ENCODE measurements at regions not wholly inside any gene's neighbourhood (a gene's known extent, or its start where the extent isn't known, plus 50 kb on each side); places are given as distances from the start of the nearest gene placed in this dataset.

DNA sequence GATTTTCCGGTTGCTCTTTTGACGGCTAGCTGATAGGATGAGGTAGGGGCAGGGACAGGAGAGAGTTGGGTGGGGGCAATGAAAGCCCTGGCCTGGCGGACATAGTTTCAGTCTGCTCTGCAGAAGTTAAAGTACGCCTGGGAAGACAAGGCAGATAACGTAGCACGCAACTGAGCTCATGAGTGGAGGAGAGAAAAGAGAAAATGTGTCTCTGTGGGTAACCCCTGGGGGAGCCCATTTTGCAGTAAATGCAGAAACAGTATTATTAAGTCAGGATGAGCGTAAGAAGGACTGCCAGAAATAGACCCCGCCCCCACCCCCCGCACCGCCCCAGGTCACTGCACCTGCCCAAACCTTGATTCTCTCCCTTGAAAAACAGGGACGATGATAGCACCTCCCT lies 51.7 kb upstream of the TARBP1 start:
- Histone ChIP-seq H3K9me3 (ENCODE audit: control insufficient read depth in 4 of 4, low read length in 3 of 4) (no peaks in the 10 kb centered on the region), H3K27me3 (ENCODE audit: control insufficient read depth in 4 of 4, insufficient read depth in 4 of 4, low read length in 3 of 4) (no peaks in the 10 kb centered on the region), H3K9ac (ENCODE audit: low read depth in 1 of 2, low read length in 2 of 2) (no peak overlapping the region), H3K27ac (ENCODE audit: low read depth in 1 of 2, low read length in 2 of 2) (peak overlapping the region; percentile 92 to 93), H3K4me1 (ENCODE audit: control insufficient read depth in 4 of 4, insufficient read depth in 4 of 4, low read length in 3 of 4) (peaks cover 12 to 41% (median 31%) of the 10 kb centered on the region in 4 donors), H3K4me3 (ENCODE audit: low read depth in 1 of 3, low read length in 3 of 3) (no peak overlapping the region), H3K36me3 (ENCODE audit: control insufficient read depth in 4 of 4, insufficient read depth in 3 of 4, low read depth in 1 of 4, low read length in 3 of 4) (no peaks in the 10 kb centered on the region)
- no peak for TF ChIP-seq RXRA (IDR thresholded peaks at IDR 0.05)
- TF ChIP-seq, protein P1, sequence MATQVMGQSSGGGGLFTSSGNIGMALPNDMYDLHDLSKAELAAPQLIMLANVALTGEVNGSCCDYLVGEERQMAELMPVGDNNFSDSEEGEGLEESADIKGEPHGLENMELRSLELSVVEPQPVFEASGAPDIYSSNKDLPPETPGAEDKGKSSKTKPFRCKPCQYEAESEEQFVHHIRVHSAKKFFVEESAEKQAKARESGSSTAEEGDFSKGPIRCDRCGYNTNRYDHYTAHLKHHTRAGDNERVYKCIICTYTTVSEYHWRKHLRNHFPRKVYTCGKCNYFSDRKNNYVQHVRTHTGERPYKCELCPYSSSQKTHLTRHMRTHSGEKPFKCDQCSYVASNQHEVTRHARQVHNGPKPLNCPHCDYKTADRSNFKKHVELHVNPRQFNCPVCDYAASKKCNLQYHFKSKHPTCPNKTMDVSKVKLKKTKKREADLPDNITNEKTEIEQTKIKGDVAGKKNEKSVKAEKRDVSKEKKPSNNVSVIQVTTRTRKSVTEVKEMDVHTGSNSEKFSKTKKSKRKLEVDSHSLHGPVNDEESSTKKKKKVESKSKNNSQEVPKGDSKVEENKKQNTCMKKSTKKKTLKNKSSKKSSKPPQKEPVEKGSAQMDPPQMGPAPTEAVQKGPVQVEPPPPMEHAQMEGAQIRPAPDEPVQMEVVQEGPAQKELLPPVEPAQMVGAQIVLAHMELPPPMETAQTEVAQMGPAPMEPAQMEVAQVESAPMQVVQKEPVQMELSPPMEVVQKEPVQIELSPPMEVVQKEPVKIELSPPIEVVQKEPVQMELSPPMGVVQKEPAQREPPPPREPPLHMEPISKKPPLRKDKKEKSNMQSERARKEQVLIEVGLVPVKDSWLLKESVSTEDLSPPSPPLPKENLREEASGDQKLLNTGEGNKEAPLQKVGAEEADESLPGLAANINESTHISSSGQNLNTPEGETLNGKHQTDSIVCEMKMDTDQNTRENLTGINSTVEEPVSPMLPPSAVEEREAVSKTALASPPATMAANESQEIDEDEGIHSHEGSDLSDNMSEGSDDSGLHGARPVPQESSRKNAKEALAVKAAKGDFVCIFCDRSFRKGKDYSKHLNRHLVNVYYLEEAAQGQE (IDR thresholded peaks at IDR 0.05): no peak
- no peak for TF ChIP-seq SP1 (IDR thresholded peaks at IDR 0.05)
- 92% methylated on average over 11 of the region's 11 CpGs for WGBS
- DNase-seq (ENCODE audit: low spot score): no peak

DNA sequence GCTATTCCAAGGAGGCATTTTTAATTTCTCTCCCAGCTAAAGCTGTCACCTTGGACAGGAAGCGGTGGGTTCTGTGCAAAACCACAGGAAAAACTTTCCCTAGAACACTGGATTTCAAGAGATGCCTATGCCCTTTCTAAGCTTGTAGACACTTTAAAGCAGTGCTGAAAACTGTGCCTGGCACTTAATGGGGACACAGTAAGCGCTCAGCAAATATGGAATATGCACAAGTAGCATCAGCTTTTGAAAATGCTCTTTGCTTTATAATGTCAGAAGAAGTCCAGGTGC lies 50.9 kb upstream of the TARBP1 start:
- Histone ChIP-seq H3K36me3 (ENCODE audit: control insufficient read depth in 4 of 4, insufficient read depth in 3 of 4, low read depth in 1 of 4, low read length in 3 of 4) (no peaks in the 10 kb centered on the region), H3K9me3 (ENCODE audit: control insufficient read depth in 4 of 4, low read length in 3 of 4) (no peaks in the 10 kb centered on the region), H3K4me3 (ENCODE audit: low read depth in 1 of 3, low read length in 3 of 3) (no peak overlapping the region), H3K9ac (ENCODE audit: low read depth in 1 of 2, low read length in 2 of 2) (no peak overlapping the region), H3K27ac (ENCODE audit: low read depth in 1 of 2, low read length in 2 of 2) (peak overlapping the region in 1 of 2 donors; percentile 28), H3K4me1 (ENCODE audit: control insufficient read depth in 4 of 4, insufficient read depth in 4 of 4, low read length in 3 of 4) (peaks cover 10 to 34% (median 24%) of the 10 kb centered on the region in 4 donors), H3K27me3 (ENCODE audit: control insufficient read depth in 4 of 4, insufficient read depth in 4 of 4, low read length in 3 of 4) (no peaks in the 10 kb centered on the region)
- TF ChIP-seq, protein P2, sequence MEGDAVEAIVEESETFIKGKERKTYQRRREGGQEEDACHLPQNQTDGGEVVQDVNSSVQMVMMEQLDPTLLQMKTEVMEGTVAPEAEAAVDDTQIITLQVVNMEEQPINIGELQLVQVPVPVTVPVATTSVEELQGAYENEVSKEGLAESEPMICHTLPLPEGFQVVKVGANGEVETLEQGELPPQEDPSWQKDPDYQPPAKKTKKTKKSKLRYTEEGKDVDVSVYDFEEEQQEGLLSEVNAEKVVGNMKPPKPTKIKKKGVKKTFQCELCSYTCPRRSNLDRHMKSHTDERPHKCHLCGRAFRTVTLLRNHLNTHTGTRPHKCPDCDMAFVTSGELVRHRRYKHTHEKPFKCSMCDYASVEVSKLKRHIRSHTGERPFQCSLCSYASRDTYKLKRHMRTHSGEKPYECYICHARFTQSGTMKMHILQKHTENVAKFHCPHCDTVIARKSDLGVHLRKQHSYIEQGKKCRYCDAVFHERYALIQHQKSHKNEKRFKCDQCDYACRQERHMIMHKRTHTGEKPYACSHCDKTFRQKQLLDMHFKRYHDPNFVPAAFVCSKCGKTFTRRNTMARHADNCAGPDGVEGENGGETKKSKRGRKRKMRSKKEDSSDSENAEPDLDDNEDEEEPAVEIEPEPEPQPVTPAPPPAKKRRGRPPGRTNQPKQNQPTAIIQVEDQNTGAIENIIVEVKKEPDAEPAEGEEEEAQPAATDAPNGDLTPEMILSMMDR (IDR thresholded peaks at IDR 0.05; ENCODE audit: low read depth, low read length, missing input control): no peak
- TF ChIP-seq JUND (IDR thresholded peaks at IDR 0.05): no peak
- TF ChIP-seq, protein P1 (IDR thresholded peaks at IDR 0.05): no peak
- TF ChIP-seq, protein P3, sequence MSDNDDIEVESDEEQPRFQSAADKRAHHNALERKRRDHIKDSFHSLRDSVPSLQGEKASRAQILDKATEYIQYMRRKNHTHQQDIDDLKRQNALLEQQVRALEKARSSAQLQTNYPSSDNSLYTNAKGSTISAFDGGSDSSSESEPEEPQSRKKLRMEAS (IDR thresholded peaks at IDR 0.05): no peak
- no peak for TF ChIP-seq FOXA1 (IDR thresholded peaks at IDR 0.05)
- no peak for TF ChIP-seq YY1 (IDR thresholded peaks at IDR 0.05)
- no peak for TF ChIP-seq TAF1 (conservative IDR thresholded peaks at IDR 0.05)
- TF ChIP-seq EGR1 (IDR thresholded peaks at IDR 0.05; ENCODE audit: low read depth in 2 of 2): no peak
- TF ChIP-seq, protein P4, sequence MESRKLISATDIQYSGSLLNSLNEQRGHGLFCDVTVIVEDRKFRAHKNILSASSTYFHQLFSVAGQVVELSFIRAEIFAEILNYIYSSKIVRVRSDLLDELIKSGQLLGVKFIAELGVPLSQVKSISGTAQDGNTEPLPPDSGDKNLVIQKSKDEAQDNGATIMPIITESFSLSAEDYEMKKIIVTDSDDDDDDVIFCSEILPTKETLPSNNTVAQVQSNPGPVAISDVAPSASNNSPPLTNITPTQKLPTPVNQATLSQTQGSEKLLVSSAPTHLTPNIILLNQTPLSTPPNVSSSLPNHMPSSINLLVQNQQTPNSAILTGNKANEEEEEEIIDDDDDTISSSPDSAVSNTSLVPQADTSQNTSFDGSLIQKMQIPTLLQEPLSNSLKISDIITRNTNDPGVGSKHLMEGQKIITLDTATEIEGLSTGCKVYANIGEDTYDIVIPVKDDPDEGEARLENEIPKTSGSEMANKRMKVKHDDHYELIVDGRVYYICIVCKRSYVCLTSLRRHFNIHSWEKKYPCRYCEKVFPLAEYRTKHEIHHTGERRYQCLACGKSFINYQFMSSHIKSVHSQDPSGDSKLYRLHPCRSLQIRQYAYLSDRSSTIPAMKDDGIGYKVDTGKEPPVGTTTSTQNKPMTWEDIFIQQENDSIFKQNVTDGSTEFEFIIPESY (IDR thresholded peaks at IDR 0.05): no peak
- no peak for TF ChIP-seq HNF4A (conservative IDR thresholded peaks at IDR 0.05)
- no peak for TF ChIP-seq HNF4G (IDR thresholded peaks at IDR 0.05)
- TF ChIP-seq RAD21 (IDR thresholded peaks at IDR 0.05): no peak
- no peak for DNase-seq (ENCODE audit: low spot score)
- WGBS: 89% methylated on average over 2 of the region's 2 CpGs

All from liver (tissue), 8 donors.